ENCODE measurements at regions not wholly inside any gene's neighbourhood (a gene's known extent, or its start where the extent isn't known, plus 50 kb on each side); places are given as distances from the start of the nearest gene placed in this dataset.

DNA sequence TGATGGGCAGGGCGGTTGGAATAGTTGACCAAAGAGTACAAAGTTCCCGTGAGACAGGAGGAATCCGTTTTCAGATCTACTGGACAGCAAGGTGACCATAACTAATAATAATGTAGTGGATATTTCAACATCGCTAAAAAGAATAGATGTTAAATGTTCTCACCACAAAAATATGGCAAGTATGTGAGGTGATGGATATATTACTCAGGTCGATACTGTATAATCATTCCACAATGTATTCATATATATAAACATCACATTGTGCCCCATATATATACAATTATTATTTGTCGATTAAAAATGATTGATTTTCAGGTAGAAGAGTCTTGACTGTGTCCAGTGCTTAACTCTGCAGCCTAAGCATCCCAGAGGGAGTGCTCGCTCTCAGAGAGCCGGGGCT, 141.6 kb upstream of the TENM3 start:
- TF ChIP-seq, protein P1, sequence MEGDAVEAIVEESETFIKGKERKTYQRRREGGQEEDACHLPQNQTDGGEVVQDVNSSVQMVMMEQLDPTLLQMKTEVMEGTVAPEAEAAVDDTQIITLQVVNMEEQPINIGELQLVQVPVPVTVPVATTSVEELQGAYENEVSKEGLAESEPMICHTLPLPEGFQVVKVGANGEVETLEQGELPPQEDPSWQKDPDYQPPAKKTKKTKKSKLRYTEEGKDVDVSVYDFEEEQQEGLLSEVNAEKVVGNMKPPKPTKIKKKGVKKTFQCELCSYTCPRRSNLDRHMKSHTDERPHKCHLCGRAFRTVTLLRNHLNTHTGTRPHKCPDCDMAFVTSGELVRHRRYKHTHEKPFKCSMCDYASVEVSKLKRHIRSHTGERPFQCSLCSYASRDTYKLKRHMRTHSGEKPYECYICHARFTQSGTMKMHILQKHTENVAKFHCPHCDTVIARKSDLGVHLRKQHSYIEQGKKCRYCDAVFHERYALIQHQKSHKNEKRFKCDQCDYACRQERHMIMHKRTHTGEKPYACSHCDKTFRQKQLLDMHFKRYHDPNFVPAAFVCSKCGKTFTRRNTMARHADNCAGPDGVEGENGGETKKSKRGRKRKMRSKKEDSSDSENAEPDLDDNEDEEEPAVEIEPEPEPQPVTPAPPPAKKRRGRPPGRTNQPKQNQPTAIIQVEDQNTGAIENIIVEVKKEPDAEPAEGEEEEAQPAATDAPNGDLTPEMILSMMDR (IDR thresholded peaks at IDR 0.05): no peak
- no peak for TF ChIP-seq POLR2A (IDR thresholded peaks at IDR 0.05)

GRCh38 chr4:182102576-182102975, 140.6 kb upstream of the TENM3 start:
- DNase-seq: no peak

More for the DNA sequence above, 141.6 kb upstream of the TENM3 start:
- no peaks in the 10 kb centered on the region for H3K27me3 ChIP-seq
- H3K27ac ChIP-seq: no peak overlapping the region
- intact Hi-C loops (cut with DNase I): no loop called here
- DNase-seq: no peak
- no peaks in the 10 kb centered on the region for H3K4me1 ChIP-seq
- WGBS, 4 donors: 86 to 91% (median 89%) methylated on average over 8 of the region's 8 CpGs
- H3K36me3 ChIP-seq: no peaks in the 10 kb centered on the region
- no peak overlapping the region for H3K4me3 ChIP-seq
- ATAC-seq: no peak
- H3K9me3 ChIP-seq: peaks cover 0 to 4% (median 0%) of the 10 kb centered on the region in 12 donors

DNA sequence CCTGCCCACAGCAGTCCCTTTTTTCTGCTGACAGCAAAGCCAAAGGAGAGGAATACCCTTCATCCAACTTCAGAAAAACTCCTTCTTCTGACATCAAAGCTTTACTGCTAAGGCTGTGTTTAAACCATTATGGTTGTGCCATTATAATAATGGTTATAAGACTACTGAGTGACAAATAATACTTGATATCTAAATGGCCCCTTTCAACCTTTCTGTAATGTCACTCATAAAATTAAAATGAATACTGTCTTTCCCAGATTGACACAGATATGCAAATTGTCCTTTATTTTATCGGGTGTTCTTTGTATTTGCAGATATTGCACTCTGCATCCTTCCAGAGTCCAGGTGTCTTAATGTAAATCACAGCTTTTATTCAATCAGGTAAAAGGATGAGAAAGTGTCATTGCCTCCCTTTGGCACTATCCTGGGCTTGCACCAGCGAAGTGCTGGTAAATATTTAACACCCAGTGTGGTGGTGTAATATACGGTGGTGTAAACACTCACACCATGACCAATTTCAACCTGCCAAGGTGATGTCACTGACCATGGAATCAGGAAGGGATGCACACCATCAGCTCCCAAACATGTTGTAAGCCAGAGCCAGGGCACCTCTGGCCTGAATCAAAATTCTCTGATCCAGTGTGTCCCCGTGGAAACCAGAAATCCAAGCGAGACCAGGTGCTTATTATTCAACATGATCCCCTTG, 139.4 kb upstream of the TENM3 start:
- H3K4me1 ChIP-seq: no peaks in the 10 kb centered on the region
- intact Hi-C loops (cut with DNase I): no loop called here
- H3K27ac ChIP-seq: no peak overlapping the region
- H3K27me3 ChIP-seq: no peaks in the 10 kb centered on the region
- H3K36me3 ChIP-seq: no peaks in the 10 kb centered on the region
- ATAC-seq (no peak), DNase-seq (no peak)
- H3K4me3 ChIP-seq: no peak overlapping the region
- no peak for TF ChIP-seq POLR2A (IDR thresholded peaks at IDR 0.05)
- TF ChIP-seq, protein P1 (IDR thresholded peaks at IDR 0.05): no peak
- 75 to 80% (median 77%) methylated on average over 5 of the region's 5 CpGs for WGBS, 4 donors
- H3K9me3 ChIP-seq: peaks cover 0 to 4% (median 0%) of the 10 kb centered on the region in 12 donors

More at GRCh38 chr4:182102576-182102975, 140.6 kb upstream of the TENM3 start:
- WGBS, 4 donors: 43 to 58% (median 51%) methylated on average over 3 of the region's 3 CpGs
- Histone ChIP-seq H3K36me3 (no peaks in the 10 kb centered on the region), H3K9me3 (peaks cover 0 to 4% (median 0%) of the 10 kb centered on the region in 12 donors), H3K27me3 (no peaks in the 10 kb centered on the region), H3K4me1 (no peaks in the 10 kb centered on the region), H3K27ac (no peak overlapping the region), H3K4me3 (no peak overlapping the region)
- no peak for TF ChIP-seq POLR2A (IDR thresholded peaks at IDR 0.05)
- TF ChIP-seq, protein P1 (IDR thresholded peaks at IDR 0.05): no peak
- ATAC-seq: no peak
- intact Hi-C loops (cut with DNase I): no loop called here

DNA sequence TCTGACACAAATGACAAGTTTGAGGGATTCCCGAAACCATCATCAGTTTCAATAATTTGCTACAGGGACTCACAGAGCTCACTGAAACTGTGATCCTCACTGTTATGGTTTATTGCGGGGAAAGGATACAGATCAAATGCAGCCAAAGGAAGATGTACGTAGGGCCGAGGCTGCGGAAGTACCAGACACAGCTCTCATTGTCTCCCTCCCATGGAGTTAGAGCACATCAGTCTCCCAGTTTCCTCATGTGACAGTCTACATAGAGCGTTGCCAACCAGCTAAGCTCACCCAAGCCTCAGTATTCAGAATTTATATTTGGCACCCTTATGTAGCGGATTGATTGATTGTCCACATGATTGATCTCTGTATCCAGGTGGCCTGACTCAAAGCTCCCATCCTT, 137.8 kb upstream of the TENM3 start:
- no peak overlapping the region for H3K27ac ChIP-seq
- WGBS, 4 donors: 91 to 95% (median 93%) methylated on average over 7 of the region's 7 CpGs
- no peaks in the 10 kb centered on the region for H3K27me3 ChIP-seq
- H3K9me3 ChIP-seq: no peaks in the 10 kb centered on the region
- no peak for DNase-seq
- ATAC-seq: no peak
- no peak overlapping the region for H3K4me3 ChIP-seq
- intact Hi-C loops (cut with DNase I): no loop called here
- TF ChIP-seq, protein P1 (IDR thresholded peaks at IDR 0.05): no peak
- no peak for TF ChIP-seq POLR2A (IDR thresholded peaks at IDR 0.05)
- no peaks in the 10 kb centered on the region for H3K4me1 ChIP-seq
- no peaks in the 10 kb centered on the region for H3K36me3 ChIP-seq

Measured in heart left ventricle (tissue), 16 donors.